ENCODE measurements at regions not wholly inside any gene's neighbourhood (a gene's known extent, or its start where the extent isn't known, plus 50 kb on each side); places are given as distances from the start of the nearest gene placed in this dataset.

DNA sequence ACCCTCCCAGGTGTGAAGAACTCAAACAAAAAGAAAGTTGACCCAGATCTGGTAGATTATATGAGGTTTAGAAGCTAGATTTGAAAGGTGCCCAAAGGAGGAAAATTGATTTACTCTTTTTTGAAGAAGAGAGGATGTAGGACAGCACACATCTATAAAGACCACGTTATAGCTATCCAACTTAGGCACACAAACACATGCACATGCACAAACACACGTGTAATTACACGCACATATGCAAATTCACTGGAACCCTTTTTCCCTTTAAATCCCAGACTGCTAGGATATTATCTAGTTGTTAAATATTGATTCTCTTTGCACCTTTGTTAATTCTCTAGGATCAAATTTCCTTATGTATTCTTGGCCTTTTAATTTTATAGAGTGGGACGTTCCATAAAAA is 272.8 kb upstream of the TBX18 start:
- TF ChIP-seq, protein P1, sequence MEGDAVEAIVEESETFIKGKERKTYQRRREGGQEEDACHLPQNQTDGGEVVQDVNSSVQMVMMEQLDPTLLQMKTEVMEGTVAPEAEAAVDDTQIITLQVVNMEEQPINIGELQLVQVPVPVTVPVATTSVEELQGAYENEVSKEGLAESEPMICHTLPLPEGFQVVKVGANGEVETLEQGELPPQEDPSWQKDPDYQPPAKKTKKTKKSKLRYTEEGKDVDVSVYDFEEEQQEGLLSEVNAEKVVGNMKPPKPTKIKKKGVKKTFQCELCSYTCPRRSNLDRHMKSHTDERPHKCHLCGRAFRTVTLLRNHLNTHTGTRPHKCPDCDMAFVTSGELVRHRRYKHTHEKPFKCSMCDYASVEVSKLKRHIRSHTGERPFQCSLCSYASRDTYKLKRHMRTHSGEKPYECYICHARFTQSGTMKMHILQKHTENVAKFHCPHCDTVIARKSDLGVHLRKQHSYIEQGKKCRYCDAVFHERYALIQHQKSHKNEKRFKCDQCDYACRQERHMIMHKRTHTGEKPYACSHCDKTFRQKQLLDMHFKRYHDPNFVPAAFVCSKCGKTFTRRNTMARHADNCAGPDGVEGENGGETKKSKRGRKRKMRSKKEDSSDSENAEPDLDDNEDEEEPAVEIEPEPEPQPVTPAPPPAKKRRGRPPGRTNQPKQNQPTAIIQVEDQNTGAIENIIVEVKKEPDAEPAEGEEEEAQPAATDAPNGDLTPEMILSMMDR (IDR thresholded peaks at IDR 0.05; ENCODE audit: low read depth, low read length): no peak
- TF ChIP-seq POLR2A (IDR thresholded peaks at IDR 0.05; ENCODE audit: extremely low read depth, insufficient read length): no peak
- TF ChIP-seq, protein P2, sequence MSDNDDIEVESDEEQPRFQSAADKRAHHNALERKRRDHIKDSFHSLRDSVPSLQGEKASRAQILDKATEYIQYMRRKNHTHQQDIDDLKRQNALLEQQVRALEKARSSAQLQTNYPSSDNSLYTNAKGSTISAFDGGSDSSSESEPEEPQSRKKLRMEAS (IDR thresholded peaks at IDR 0.05; ENCODE audit: low read depth, low read length): no peak
- no peak for TF ChIP-seq MYC (IDR thresholded peaks at IDR 0.05; ENCODE audit: low read depth, low read length)
